Stomach (tissue), 8 donors: ENCODE measurements at regions not wholly inside any gene's neighbourhood (a gene's known extent, or its start where the extent isn't known, plus 50 kb on each side); places are given as distances from the start of the nearest gene placed in this dataset.

Experiments
- DNase-seq, 2 donors: peaks; one replicate each; pipeline versions ENCODE4 v3.0.0 to v3.0.0-alpha.2; 2013 to 2019
- H3K27ac ChIP-seq, 5 donors: fragments of 200-600 bp in 4 of 5; sonication (generic) in 4 of 5; one replicate each; pipeline ENCODE4 v1.5.1; 2013 to 2019; ENCODE audit warnings: mild to moderate bottlenecking in 1 of 5, moderate library complexity in 1 of 5
- H3K27me3 ChIP-seq, 3 donors: fragments of 200-600 bp; sonication (generic); one replicate each; pipeline ENCODE4 v1.5.1; 2017 to 2019; ENCODE audit warnings: mixed run types in 1 of 3
- H3K36me3 ChIP-seq, 4 donors: fragments of 200-600 bp; sonication (generic); 1 replicate in 3 of 4; 2 replicates in 1 of 4; pipeline ENCODE4 v1.5.1; 2016 to 2019
- H3K4me1 ChIP-seq, 4 donors: fragments of 200-600 bp; sonication (generic); one replicate each; pipeline ENCODE4 v1.5.1; 2016 to 2019
- H3K4me3 ChIP-seq, 4 donors: fragments of 200-600 bp; sonication (generic) in 3 of 4; one replicate each; pipeline ENCODE4 v1.5.1; 2016 to 2019; ENCODE audit warnings: mild to moderate bottlenecking in 1 of 4
- H3K9me3 ChIP-seq, 4 donors: fragments of 200-600 bp; sonication (generic); one replicate each; pipeline ENCODE4 v1.5.1; 2016 to 2019
- CTCF ChIP-seq, 7 experiments: fragments of 450-650 bp in 4 of 7; fragments of 200-600 bp in 3 of 7; sonication (generic) in 3 of 7; IDR thresholded peaks; one replicate each; pipeline ENCODE4 v1.5.1; 2016 to 2019; ENCODE audit warnings: antibody characterized with exemption in 7 of 7, control low read depth in 2 of 7, mild to moderate bottlenecking in 1 of 7
- EP300 ChIP-seq: sonication (generic); formaldehyde crosslinking; IDR thresholded peaks from one replicate; pipeline ENCODE4 v1.6.1; 2017; ENCODE audit warnings: antibody characterized with exemption
- POLR2A ChIP-seq, 4 donors: fragments of 450-650 bp; IDR thresholded peaks; one replicate each; pipeline ENCODE4 v1.6.1; 2016; ENCODE audit warnings: antibody characterized with exemption in 4 of 4, control low read depth in 2 of 4, mild to moderate bottlenecking in 1 of 4, moderate library complexity in 1 of 4
- POLR2AphosphoS5 ChIP-seq, 3 donors: sonication (generic); formaldehyde crosslinking; IDR thresholded peaks; one replicate each; pipeline ENCODE4 v1.6.1; 2016; ENCODE audit warnings: antibody characterized with exemption in 3 of 3
- WGBS, 5 donors: extraction: QIAGEN DNeasy Blood & Tissue Kit in 3 of 5; methylation state at CpG; one replicate each; pipeline versions ENCODE4 v1.1.5 to v1.1.7; 2013 to 2018; 5-methylcytosine and 5-hydroxymethylcytosine counted together
- intact Hi-C: fragments of 100-400 bp; cut with DNase I; formaldehyde crosslinking; loops from one replicate; pipeline ENCODE4 v1.15.1; 2023; ENCODE audit warnings: low total_unique reads
- donor health status: healthy with polysubstance abuse.
- donor health status: Bipolar disorder and iron deficiency.
- donor health status: healthy.

GRCh38 chr12:102534899-102535298 is 54.5 kb upstream of the IGF1 start:
- H3K27me3 ChIP-seq = no peaks in the 10 kb centered on the region
- H3K9me3 ChIP-seq = no peaks in the 10 kb centered on the region
- H3K4me1 ChIP-seq = no peaks in the 10 kb centered on the region
- no peak for TF ChIP-seq CTCF (IDR thresholded peaks at IDR 0.05)
- TF ChIP-seq POLR2AphosphoS5 (IDR thresholded peaks at IDR 0.05) = no peak
- TF ChIP-seq POLR2A (IDR thresholded peaks at IDR 0.05) = no peak
- TF ChIP-seq EP300 = no peak
- 83 to 92% (median 87%) methylated on average over 6 to 13 of the region's 13 CpGs for WGBS, 5 donors
- H3K36me3 ChIP-seq = no peaks in the 10 kb centered on the region
- no peak for DNase-seq
- intact Hi-C loops = no loop called here
- no peak overlapping the region for H3K4me3 ChIP-seq
- H3K27ac ChIP-seq = no peak overlapping the region

- Histone ChIP-seq H3K27ac (no peak overlapping the region), H3K4me3 (no peak overlapping the region), H3K36me3 (no peaks in the 10 kb centered on the region), H3K4me1 (no peaks in the 10 kb centered on the region), H3K27me3 (no peaks in the 10 kb centered on the region), H3K9me3 (no peaks in the 10 kb centered on the region)
- no peak for TF ChIP-seq EP300
- TF ChIP-seq POLR2A (IDR thresholded peaks at IDR 0.05) = no peak
- no peak for TF ChIP-seq POLR2AphosphoS5 (IDR thresholded peaks at IDR 0.05)
- TF ChIP-seq CTCF (IDR thresholded peaks at IDR 0.05) = no peak
- intact Hi-C loops = no loop called here
- DNase-seq = no peak
- 68 to 81% (median 78%) methylated on average over 9 of the region's 9 CpGs for WGBS, 5 donors
Measured at GRCh38 chr12:102533483-102534215, 53.3 kb upstream of the IGF1 start.
